ENCODE measurements at regions not wholly inside any gene's neighbourhood (a gene's known extent, or its start where the extent isn't known, plus 50 kb on each side); places are given as distances from the start of the nearest gene placed in this dataset.

DNA sequence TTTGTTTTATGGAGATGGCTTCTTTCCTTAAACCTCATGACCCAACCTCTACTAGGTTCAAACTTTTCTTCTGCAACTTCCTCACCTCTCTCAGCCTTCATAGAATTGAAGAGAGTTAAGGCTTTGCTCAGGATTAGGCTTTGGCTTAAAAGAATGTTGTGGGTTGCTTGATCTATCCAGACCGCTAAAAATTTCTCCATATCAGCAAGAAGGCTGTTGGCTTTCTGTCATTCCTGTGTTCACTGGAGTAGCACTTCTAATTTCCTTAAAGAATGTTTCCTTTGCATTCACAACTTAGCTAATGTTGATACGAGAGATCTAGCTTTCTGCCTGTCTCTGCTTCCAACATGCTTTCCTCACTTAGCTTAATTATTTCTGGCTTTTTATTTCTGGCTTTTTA lies 58.1 kb upstream of the KYNU start:
- TF ChIP-seq, protein P1, sequence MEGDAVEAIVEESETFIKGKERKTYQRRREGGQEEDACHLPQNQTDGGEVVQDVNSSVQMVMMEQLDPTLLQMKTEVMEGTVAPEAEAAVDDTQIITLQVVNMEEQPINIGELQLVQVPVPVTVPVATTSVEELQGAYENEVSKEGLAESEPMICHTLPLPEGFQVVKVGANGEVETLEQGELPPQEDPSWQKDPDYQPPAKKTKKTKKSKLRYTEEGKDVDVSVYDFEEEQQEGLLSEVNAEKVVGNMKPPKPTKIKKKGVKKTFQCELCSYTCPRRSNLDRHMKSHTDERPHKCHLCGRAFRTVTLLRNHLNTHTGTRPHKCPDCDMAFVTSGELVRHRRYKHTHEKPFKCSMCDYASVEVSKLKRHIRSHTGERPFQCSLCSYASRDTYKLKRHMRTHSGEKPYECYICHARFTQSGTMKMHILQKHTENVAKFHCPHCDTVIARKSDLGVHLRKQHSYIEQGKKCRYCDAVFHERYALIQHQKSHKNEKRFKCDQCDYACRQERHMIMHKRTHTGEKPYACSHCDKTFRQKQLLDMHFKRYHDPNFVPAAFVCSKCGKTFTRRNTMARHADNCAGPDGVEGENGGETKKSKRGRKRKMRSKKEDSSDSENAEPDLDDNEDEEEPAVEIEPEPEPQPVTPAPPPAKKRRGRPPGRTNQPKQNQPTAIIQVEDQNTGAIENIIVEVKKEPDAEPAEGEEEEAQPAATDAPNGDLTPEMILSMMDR (IDR thresholded peaks at IDR 0.05) = no peak
- no peak for TF ChIP-seq POLR2A (IDR thresholded peaks at IDR 0.05)
- TF ChIP-seq POLR2AphosphoS5 (IDR thresholded peaks at IDR 0.05) = no peak
